OCI-LY1 (cell line): ENCODE measurements at regions not wholly inside any gene's neighbourhood (a gene's known extent, or its start where the extent isn't known, plus 50 kb on each side); places are given as distances from the start of the nearest gene placed in this dataset.

ENCODE experiments used
- H2AFZ ChIP-seq: fragments of 200-600 bp; sonication (generic), shearing (Covaris generic); 2 replicates; pipeline ENCODE4 v1.6.0; 2014; ENCODE audit warnings: antibody characterized with exemption, mild to moderate bottlenecking, low read length
- H3F3A ChIP-seq: fragments of 200-600 bp; sonication (generic), shearing (Covaris generic); 2 replicates; pipeline ENCODE4 v1.6.0; 2014; ENCODE audit warnings: mild to moderate bottlenecking, antibody characterized with exemption, low read length, moderate library complexity; ENCODE audit not compliant: insufficient read depth
- H3K27ac ChIP-seq: fragments of 200-600 bp; sonication (generic); 2 replicates; pipeline ENCODE4 v1.5.1; 2014; ENCODE audit warnings: low read length, mixed run types, mild to moderate bottlenecking, low read depth; ENCODE audit not compliant: poor library complexity, severe bottlenecking
- H3K27me3 ChIP-seq: fragments of 200-600 bp; sonication (generic); 2 replicates; pipeline ENCODE4 v1.6.0; 2014; ENCODE audit warnings: antibody characterized with exemption, mild to moderate bottlenecking, low read length, moderate library complexity; ENCODE audit not compliant: insufficient read depth
- H3K36me3 ChIP-seq: fragments of 200-600 bp; sonication (generic); 2 replicates; pipeline ENCODE4 v1.6.1; 2014; ENCODE audit warnings: mild to moderate bottlenecking, antibody characterized with exemption, low read length, moderate library complexity, mixed read lengths; ENCODE audit not compliant: insufficient read depth
- H3K4me1 ChIP-seq: fragments of 200-600 bp; sonication (generic); 2 replicates; pipeline ENCODE4 v1.5.1; 2014; ENCODE audit warnings: mild to moderate bottlenecking, low read length, moderate library complexity; ENCODE audit not compliant: insufficient read depth, severe bottlenecking
- H3K4me2 ChIP-seq: fragments of 200-600 bp; sonication (generic), shearing (Covaris generic); 2 replicates; pipeline ENCODE4 v1.6.1; 2014; ENCODE audit warnings: low read length
- H3K4me3 ChIP-seq: fragments of 200-600 bp; sonication (generic); 2 replicates; pipeline ENCODE4 v1.5.1; 2014; ENCODE audit warnings: low read length, low read depth, mild to moderate bottlenecking, mixed read lengths; ENCODE audit not compliant: poor library complexity, severe bottlenecking
- H3K79me2 ChIP-seq: fragments of 200-600 bp; shearing (Covaris generic); 2 replicates; pipeline ENCODE4 v1.6.1; 2016; ENCODE audit warnings: mixed run types, low read length, mixed read lengths; ENCODE audit not compliant: insufficient read depth
- H3K9ac ChIP-seq: fragments of 200-600 bp; sonication (generic), shearing (Covaris generic); 2 replicates; pipeline ENCODE4 v1.6.1; 2014; ENCODE audit warnings: mild to moderate bottlenecking, low read length, mixed read lengths
- H3K9me2 ChIP-seq: fragments of 200-600 bp; sonication (generic), shearing (Covaris generic); 2 replicates; pipeline ENCODE4 v1.6.1; 2014; ENCODE audit warnings: low read depth, mild to moderate bottlenecking, low read length, mixed read lengths
- H3K9me3 ChIP-seq: fragments of 200-600 bp; shearing (Covaris generic); 2 replicates; pipeline ENCODE4 v1.6.1; 2014; ENCODE audit warnings: low read length, mixed read lengths
- H4K20me1 ChIP-seq: fragments of 200-600 bp; sonication (generic), shearing (Covaris generic); 2 replicates; pipeline ENCODE4 v1.6.0; 2016; ENCODE audit warnings: mild to moderate bottlenecking, low read length; ENCODE audit not compliant: insufficient read depth
- CTCF ChIP-seq: fragments of 200-600 bp; sonication (generic), shearing (Covaris generic); IDR thresholded peaks from 2 replicates; pipeline ENCODE4 v1.5.1; 2017; ENCODE audit warnings: mild to moderate bottlenecking, antibody characterized with exemption, low read length, moderate library complexity, mixed read lengths
- EZH2 ChIP-seq: fragments of 200-600 bp; sonication (generic), shearing (Covaris generic); IDR thresholded peaks from 2 replicates; pipeline ENCODE4 v1.8.0; 2017; ENCODE audit warnings: borderline replicate concordance, mixed run types, mild to moderate bottlenecking, antibody characterized with exemption, low read length, moderate library complexity, mixed read lengths

- no peaks in the 10 kb centered on the region for H4K20me1 ChIP-seq
- H3K9me2 ChIP-seq: no peaks in the 10 kb centered on the region
- H3K27ac ChIP-seq: no peak overlapping the region
- no peak overlapping the region for H3K4me2 ChIP-seq
- no peak overlapping the region for H2AFZ ChIP-seq
- no peaks in the 10 kb centered on the region for H3K27me3 ChIP-seq
- TF ChIP-seq EZH2: no peak
- no peak for TF ChIP-seq CTCF
- peaks cover 10% of the 10 kb centered on the region for H3K9me3 ChIP-seq
- H3K36me3 ChIP-seq: no peaks in the 10 kb centered on the region
- H3K9ac ChIP-seq: no peak overlapping the region
- H3F3A ChIP-seq: no peaks in the 10 kb centered on the region
- no peaks in the 10 kb centered on the region for H3K4me1 ChIP-seq
- no peak overlapping the region for H3K4me3 ChIP-seq
- H3K79me2 ChIP-seq: no peaks in the 10 kb centered on the region
These were observed 220.7 kb upstream of the KCNJ16 start for GRCh38 chr17:69854225-69854780.

- Histone ChIP-seq H3K27ac (no peak overlapping the region), H4K20me1 (no peaks in the 10 kb centered on the region), H3K9me2 (no peaks in the 10 kb centered on the region), H3K9ac (no peak overlapping the region), H3F3A (no peaks in the 10 kb centered on the region), H3K9me3 (peaks cover 10% of the 10 kb centered on the region), H2AFZ (no peak overlapping the region), H3K4me3 (no peak overlapping the region), H3K27me3 (no peaks in the 10 kb centered on the region), H3K4me1 (no peaks in the 10 kb centered on the region), H3K79me2 (no peaks in the 10 kb centered on the region), H3K36me3 (no peaks in the 10 kb centered on the region), H3K4me2 (no peak overlapping the region)
- TF ChIP-seq EZH2: no peak
- no peak for TF ChIP-seq CTCF
These were observed 218.1 kb upstream of the KCNJ16 start for GRCh38 chr17:69856946-69857345.

- H3K4me3 ChIP-seq: no peak overlapping the region
- no peak overlapping the region for H2AFZ ChIP-seq
- H3K36me3 ChIP-seq: no peaks in the 10 kb centered on the region
These were observed 217.6 kb upstream of the KCNJ16 start for GRCh38 chr17:69857412-69857835.

More at GRCh38 chr17:69857412-69857835, 217.6 kb upstream of the KCNJ16 start:
- Histone ChIP-seq H3K9me2 (no peaks in the 10 kb centered on the region), H4K20me1 (no peaks in the 10 kb centered on the region), H3K9ac (no peak overlapping the region), H3K27me3 (no peaks in the 10 kb centered on the region), H3K4me2 (no peak overlapping the region), H3F3A (no peaks in the 10 kb centered on the region), H3K4me1 (no peaks in the 10 kb centered on the region), H3K79me2 (no peaks in the 10 kb centered on the region), H3K9me3 (peaks cover 10% of the 10 kb centered on the region), H3K27ac (no peak overlapping the region)
- no peak for TF ChIP-seq CTCF
- TF ChIP-seq EZH2: no peak
